CD14-positive monocyte (primary cell): ENCODE measurements at regions not wholly inside any gene's neighbourhood (a gene's known extent, or its start where the extent isn't known, plus 50 kb on each side); places are given as distances from the start of the nearest gene placed in this dataset.

Experiments
- DNase-seq, 3 donors: peaks; one replicate each; pipeline ENCODE4 v3.0.0-alpha.2; 2011 to 2022
- H2AFZ ChIP-seq: 2 replicates; pipeline ENCODE4 v1.6.0; 2012; ENCODE audit warnings: mild to moderate bottlenecking, low read depth, low read length, inconsistent platforms; ENCODE audit not compliant: insufficient read depth, poor library complexity, severe bottlenecking
- H3K27ac ChIP-seq, 2 donors: 1 replicate in 1 of 2; 2 replicates in 1 of 2; pipeline ENCODE4 v1.5.1; 2012 to 2013; ENCODE audit warnings: low read length in 2 of 2, control low read depth in 1 of 2, inconsistent platforms in 1 of 2, low read depth in 1 of 2, mild to moderate bottlenecking in 1 of 2
- H3K27me3 ChIP-seq, 2 donors: one replicate each; pipeline versions ENCODE4 v1.6.0 to v1.6.1; 2011 to 2013; ENCODE audit warnings: low read length in 2 of 2; ENCODE audit not compliant: control insufficient read depth in 2 of 2, insufficient read depth in 2 of 2
- H3K36me3 ChIP-seq, 2 donors: replicated peaks in 1 of 2; 1 replicate in 1 of 2; 2 replicates in 1 of 2; pipeline versions ENCODE4 v1.5.1 to v1.6.1; 2012 to 2013; ENCODE audit warnings: low read length in 2 of 2, control low read depth in 1 of 2, inconsistent platforms in 1 of 2, mild to moderate bottlenecking in 1 of 2; ENCODE audit not compliant: insufficient read depth in 2 of 2, control insufficient read depth in 1 of 2
- H3K4me1 ChIP-seq, 2 donors: 1 replicate in 1 of 2; 2 replicates in 1 of 2; pipeline versions ENCODE4 v1.5.1 to v1.6.1; 2012 to 2013; ENCODE audit warnings: low read length in 2 of 2, control low read depth in 1 of 2, inconsistent platforms in 1 of 2, mild to moderate bottlenecking in 1 of 2, moderate library complexity in 1 of 2; ENCODE audit not compliant: insufficient read depth in 2 of 2, control insufficient read depth in 1 of 2
- H3K4me2 ChIP-seq: replicated peaks from 2 replicates; pipeline ENCODE3; 2012; ENCODE audit warnings: low read length, moderate library complexity, mild to moderate bottlenecking; ENCODE audit not compliant: poor library complexity, severe bottlenecking; ENCODE audit errors: extremely low read depth
- H3K4me3 ChIP-seq, 3 experiments: fragments of 200-600 bp in 1 of 3; sonication (generic) in 1 of 3; replicated peaks in 1 of 3; 1 replicate in 2 of 3; 2 replicates in 1 of 3; pipeline ENCODE4 v1.5.1; 2011 to 2013; ENCODE audit warnings: low read length in 3 of 3, mild to moderate bottlenecking in 3 of 3, control low read depth in 2 of 3, low read depth in 2 of 3, inconsistent platforms in 1 of 3, moderate library complexity in 1 of 3
- H3K79me2 ChIP-seq: 2 replicates; pipeline ENCODE4 v1.6.0; 2012; ENCODE audit warnings: mild to moderate bottlenecking, control low read depth, inconsistent platforms, low read length, moderate library complexity; ENCODE audit not compliant: insufficient read depth
- H3K9ac ChIP-seq: 2 replicates; pipeline ENCODE4 v1.6.0; 2017; ENCODE audit warnings: low read length, mild to moderate bottlenecking; ENCODE audit not compliant: insufficient read depth, poor library complexity, severe bottlenecking
- H3K9me3 ChIP-seq, 2 donors: replicated peaks in 1 of 2; 1 replicate in 1 of 2; 2 replicates in 1 of 2; pipeline versions ENCODE4 v1.5.1 to v1.6.1; 2012 to 2013; ENCODE audit warnings: low read length in 2 of 2, control low read depth in 1 of 2; ENCODE audit not compliant: control insufficient read depth in 1 of 2, insufficient read depth in 1 of 2
- H4K20me1 ChIP-seq: 2 replicates; pipeline ENCODE4 v1.6.0; 2012; ENCODE audit warnings: mild to moderate bottlenecking, low read length, control low read depth, moderate library complexity; ENCODE audit not compliant: insufficient read depth
- H3K27ac Mint-ChIP-seq, 7 donors: one replicate each; pipeline ENCODE4 v1.8.0; 2020; ENCODE audit warnings: mild to moderate bottlenecking in 7 of 7, mixed read lengths in 7 of 7, moderate library complexity in 6 of 7, inconsistent platforms in 2 of 7
- H3K27me3 Mint-ChIP-seq, 3 donors: one replicate each; pipeline ENCODE4 v1.8.0; 2021 to 2022; ENCODE audit warnings: low read depth in 3 of 3, mild to moderate bottlenecking in 3 of 3, mixed read lengths in 3 of 3, moderate library complexity in 3 of 3, inconsistent platforms in 1 of 3
- H3K36me3 Mint-ChIP-seq, 2 donors: one replicate each; pipeline ENCODE4 v1.8.0; 2020; ENCODE audit warnings: mixed read lengths in 2 of 2, inconsistent platforms in 1 of 2, mild to moderate bottlenecking in 1 of 2
- H3K4me1 Mint-ChIP-seq: one replicate; pipeline ENCODE4 v1.8.0; 2020; ENCODE audit warnings: mild to moderate bottlenecking, mixed read lengths
- H3K4me3 Mint-ChIP-seq, 2 donors: one replicate each; pipeline ENCODE4 v1.8.0; 2020; ENCODE audit warnings: mild to moderate bottlenecking in 2 of 2, mixed read lengths in 2 of 2, moderate library complexity in 1 of 2
- H3K9me3 Mint-ChIP-seq, 7 donors: one replicate each; pipeline ENCODE4 v1.8.0; 2020 to 2022; ENCODE audit warnings: mixed read lengths in 7 of 7, mild to moderate bottlenecking in 6 of 7, moderate library complexity in 6 of 7, inconsistent platforms in 2 of 7
- CTCF ChIP-seq: fragments of 200-600 bp; IDR thresholded peaks from one replicate; pipeline ENCODE4 v1.8.0; 2022; ENCODE audit warnings: antibody characterized with exemption, mild to moderate bottlenecking
- WGBS: methylation state at CpG from one replicate; pipeline ENCODE4 v1.1.5; 2013; ENCODE audit warnings: missing lambda C conversion rate; ENCODE audit not compliant: insufficient coverage; 5-methylcytosine and 5-hydroxymethylcytosine counted together
- intact Hi-C, 2 donors: fragments of 100-400 bp; cut with micrococcal nuclease; formaldehyde crosslinking; loops; one replicate each; pipeline versions ENCODE4 v1.15.0 to v1.15.1; 2023

- no peaks in the 10 kb centered on the region for H3K79me2 ChIP-seq
- Mint-ChIP-seq H3K27ac (no peak overlapping the region), H3K4me3 (no peak overlapping the region), H3K9me3 (no peaks in the 10 kb centered on the region), H3K27me3 (peaks cover 0 to 1% (median 1%) of the 10 kb centered on the region in 3 donors), H3K4me1 (peaks cover 50% of the 10 kb centered on the region), H3K36me3 (peaks cover 0 to 3% of the 10 kb centered on the region in 2 donors)
- DNase-seq: no peak
- H2AFZ ChIP-seq: no peak overlapping the region
- intact Hi-C loops: no loop called here
- H3K27me3 ChIP-seq: no peaks in the 10 kb centered on the region
- 92% methylated on average over 2 of the region's 2 CpGs for WGBS
- H3K9me3 ChIP-seq: no peaks in the 10 kb centered on the region
- no peak overlapping the region for H3K4me2 ChIP-seq
- H3K27ac ChIP-seq: no peak overlapping the region
- no peaks in the 10 kb centered on the region for H3K36me3 ChIP-seq
- no peak overlapping the region for H3K9ac ChIP-seq
- peaks cover 34 to 35% of the 10 kb centered on the region in 2 donors for H3K4me1 ChIP-seq
- no peak for TF ChIP-seq CTCF
- no peaks in the 10 kb centered on the region for H4K20me1 ChIP-seq
- H3K4me3 ChIP-seq: no peak overlapping the region
Observed at GRCh38 chr20:40890181-40890580, 138.4 kb upstream of the TOP1 start.

GRCh38 chr20:40890635-40891034, 138.0 kb upstream of the TOP1 start:
- Histone ChIP-seq H3K9me3 (no peaks in the 10 kb centered on the region), H3K4me3 (no peak overlapping the region), H3K79me2 (no peaks in the 10 kb centered on the region), H3K27me3 (no peaks in the 10 kb centered on the region), H3K4me1 (peaks cover 34 to 35% of the 10 kb centered on the region in 2 donors), H3K27ac (no peak overlapping the region), H2AFZ (no peak overlapping the region), H4K20me1 (no peaks in the 10 kb centered on the region), H3K4me2 (no peak overlapping the region), H3K9ac (no peak overlapping the region), H3K36me3 (no peaks in the 10 kb centered on the region)
- no peak for DNase-seq
- H3K9me3 Mint-ChIP-seq: no peaks in the 10 kb centered on the region
- H3K27ac Mint-ChIP-seq: no peak overlapping the region
- H3K36me3 Mint-ChIP-seq: peaks cover 0 to 3% of the 10 kb centered on the region in 2 donors
- TF ChIP-seq CTCF: no peak
- peaks cover 0 to 1% (median 1%) of the 10 kb centered on the region in 3 donors for H3K27me3 Mint-ChIP-seq
- no peak overlapping the region for H3K4me3 Mint-ChIP-seq
- intact Hi-C loops: no loop called here
- H3K4me1 Mint-ChIP-seq: peaks cover 50% of the 10 kb centered on the region
